A549 (cell line): ENCODE measurements at regions not wholly inside any gene's neighbourhood (a gene's known extent, or its start where the extent isn't known, plus 50 kb on each side); places are given as distances from the start of the nearest gene placed in this dataset.

Experiments
- CBX2 ChIP-seq: fragments of 200-600 bp; sonication (generic); IDR thresholded peaks from 2 replicates; pipeline ENCODE4 v1.6.1; 2016; ENCODE audit warnings: low read depth, mild to moderate bottlenecking, borderline replicate concordance
- CEBPB ChIP-seq, 2 experiments: fragments of >200 bp in 1 of 2; sonication (Bioruptor Twin) in 1 of 2; formaldehyde crosslinking in 1 of 2; IDR thresholded peaks; 2 replicates each; pipeline ENCODE4 v1.6.1; 2012 to 2016
- CHD2 ChIP-seq: fragments of 150-350 bp; IDR thresholded peaks from 2 replicates; pipeline ENCODE4 v1.6.1; 2014; ENCODE audit warnings: low read length; ENCODE audit not compliant: partially characterized antibody
- EHMT2 ChIP-seq: fragments of 200-600 bp; sonication (generic); IDR thresholded peaks from 2 replicates; pipeline ENCODE4 v1.6.1; 2016; ENCODE audit warnings: antibody characterized with exemption, low read depth, mild to moderate bottlenecking, moderate library complexity
- JUN ChIP-seq, 2 experiments: fragments of >200 bp; sonication (Bioruptor Twin); formaldehyde crosslinking; IDR thresholded peaks; 2 replicates in 1 of 2; 3 replicates in 1 of 2; pipeline ENCODE4 v1.6.1; 2016 to 2017
- MAZ ChIP-seq: fragments of 150-350 bp; IDR thresholded peaks from 2 replicates; pipeline ENCODE4 v1.6.1; 2014; ENCODE audit warnings: antibody characterized with exemption, low read depth, low read length, borderline replicate concordance
- NR3C1 ChIP-seq: fragments of >200 bp; sonication (Bioruptor Twin); formaldehyde crosslinking; IDR thresholded peaks from 3 replicates; pipeline ENCODE4 v1.6.1; 2017
- POLR2A ChIP-seq: IDR thresholded peaks from 2 replicates; pipeline ENCODE4 v1.6.1; 2012; ENCODE audit warnings: mild to moderate bottlenecking, low read length
- SMC3 ChIP-seq: fragments of >200 bp; sonication (Bioruptor Twin); formaldehyde crosslinking; IDR thresholded peaks from 3 replicates; pipeline ENCODE4 v1.6.1; 2018; ENCODE audit warnings: inconsistent platforms
- TF ChIP-seq, protein P1 (sequence below): fragments of 200-600 bp; sonication (generic); IDR thresholded peaks from 2 replicates; pipeline ENCODE4 v1.6.1; 2016; ENCODE audit warnings: antibody characterized with exemption, mild to moderate bottlenecking, moderate library complexity
- TF ChIP-seq, protein P2 (sequence below): fragments of 250-450 bp; sonication (Bioruptor Pico); IDR thresholded peaks from 2 replicates; pipeline ENCODE4 v1.5.0; 2021; ENCODE audit warnings: mild to moderate bottlenecking, moderate library complexity, borderline replicate concordance
- TF ChIP-seq, protein P3 (sequence below): fragments of 450-650 bp; IDR thresholded peaks from 2 replicates; pipeline ENCODE4 v1.6.1; 2014; ENCODE audit warnings: antibody characterized with exemption
- TF ChIP-seq, protein P4 (sequence below): fragments of >200 bp; sonication (Bioruptor Twin); formaldehyde crosslinking; IDR thresholded peaks from 3 replicates; pipeline ENCODE4 v1.5.1; 2016

DNA sequence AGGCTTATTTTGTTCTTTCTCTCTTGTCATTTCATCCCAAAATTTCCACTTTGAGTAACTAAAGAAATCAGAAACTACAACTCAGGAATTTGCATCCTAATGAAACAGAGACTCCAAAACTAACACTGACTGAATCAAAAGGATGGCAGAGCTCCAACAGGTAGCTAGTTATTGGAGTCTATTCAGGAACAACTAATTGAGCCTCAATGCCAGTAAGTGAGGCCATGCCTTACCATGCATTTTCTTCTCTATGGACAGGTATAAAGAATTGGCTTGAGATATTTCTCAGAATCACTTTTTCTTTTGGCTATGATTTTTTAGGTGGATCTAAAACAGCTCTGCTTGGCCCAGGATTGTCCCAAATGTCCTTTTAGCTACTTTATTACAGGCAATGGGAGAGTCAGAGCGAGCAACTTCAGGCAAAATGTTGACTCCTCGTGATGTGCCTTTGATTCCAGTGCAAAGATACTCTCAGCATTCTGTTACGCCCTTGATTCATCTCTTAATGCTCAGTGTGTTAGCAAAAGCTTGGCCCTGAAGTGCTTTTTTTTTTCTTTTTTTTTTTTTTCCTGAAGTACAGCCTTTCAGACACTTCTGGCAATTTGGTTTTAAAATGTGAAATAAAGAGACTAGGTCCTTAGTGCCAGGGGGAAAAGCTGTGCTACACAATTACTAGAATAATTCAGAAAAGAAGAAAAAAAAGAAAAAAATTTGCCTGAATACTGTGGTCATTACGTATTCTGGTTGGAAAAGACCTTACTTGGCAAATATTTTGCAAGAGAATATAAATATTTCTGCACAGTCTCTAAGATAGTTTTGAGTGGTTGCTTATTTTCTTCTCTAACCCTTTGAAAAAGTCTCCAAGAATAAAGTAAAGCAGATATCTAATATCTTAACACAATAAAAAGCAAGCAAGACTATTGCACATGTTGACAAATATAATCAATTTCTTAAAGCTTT lies 423.7 kb downstream of the ANXA1 start:
- TF ChIP-seq, protein P1, sequence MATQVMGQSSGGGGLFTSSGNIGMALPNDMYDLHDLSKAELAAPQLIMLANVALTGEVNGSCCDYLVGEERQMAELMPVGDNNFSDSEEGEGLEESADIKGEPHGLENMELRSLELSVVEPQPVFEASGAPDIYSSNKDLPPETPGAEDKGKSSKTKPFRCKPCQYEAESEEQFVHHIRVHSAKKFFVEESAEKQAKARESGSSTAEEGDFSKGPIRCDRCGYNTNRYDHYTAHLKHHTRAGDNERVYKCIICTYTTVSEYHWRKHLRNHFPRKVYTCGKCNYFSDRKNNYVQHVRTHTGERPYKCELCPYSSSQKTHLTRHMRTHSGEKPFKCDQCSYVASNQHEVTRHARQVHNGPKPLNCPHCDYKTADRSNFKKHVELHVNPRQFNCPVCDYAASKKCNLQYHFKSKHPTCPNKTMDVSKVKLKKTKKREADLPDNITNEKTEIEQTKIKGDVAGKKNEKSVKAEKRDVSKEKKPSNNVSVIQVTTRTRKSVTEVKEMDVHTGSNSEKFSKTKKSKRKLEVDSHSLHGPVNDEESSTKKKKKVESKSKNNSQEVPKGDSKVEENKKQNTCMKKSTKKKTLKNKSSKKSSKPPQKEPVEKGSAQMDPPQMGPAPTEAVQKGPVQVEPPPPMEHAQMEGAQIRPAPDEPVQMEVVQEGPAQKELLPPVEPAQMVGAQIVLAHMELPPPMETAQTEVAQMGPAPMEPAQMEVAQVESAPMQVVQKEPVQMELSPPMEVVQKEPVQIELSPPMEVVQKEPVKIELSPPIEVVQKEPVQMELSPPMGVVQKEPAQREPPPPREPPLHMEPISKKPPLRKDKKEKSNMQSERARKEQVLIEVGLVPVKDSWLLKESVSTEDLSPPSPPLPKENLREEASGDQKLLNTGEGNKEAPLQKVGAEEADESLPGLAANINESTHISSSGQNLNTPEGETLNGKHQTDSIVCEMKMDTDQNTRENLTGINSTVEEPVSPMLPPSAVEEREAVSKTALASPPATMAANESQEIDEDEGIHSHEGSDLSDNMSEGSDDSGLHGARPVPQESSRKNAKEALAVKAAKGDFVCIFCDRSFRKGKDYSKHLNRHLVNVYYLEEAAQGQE = no peak
- no peak for TF ChIP-seq JUN (IDR thresholded peaks at IDR 0.05)
- TF ChIP-seq, protein P2, sequence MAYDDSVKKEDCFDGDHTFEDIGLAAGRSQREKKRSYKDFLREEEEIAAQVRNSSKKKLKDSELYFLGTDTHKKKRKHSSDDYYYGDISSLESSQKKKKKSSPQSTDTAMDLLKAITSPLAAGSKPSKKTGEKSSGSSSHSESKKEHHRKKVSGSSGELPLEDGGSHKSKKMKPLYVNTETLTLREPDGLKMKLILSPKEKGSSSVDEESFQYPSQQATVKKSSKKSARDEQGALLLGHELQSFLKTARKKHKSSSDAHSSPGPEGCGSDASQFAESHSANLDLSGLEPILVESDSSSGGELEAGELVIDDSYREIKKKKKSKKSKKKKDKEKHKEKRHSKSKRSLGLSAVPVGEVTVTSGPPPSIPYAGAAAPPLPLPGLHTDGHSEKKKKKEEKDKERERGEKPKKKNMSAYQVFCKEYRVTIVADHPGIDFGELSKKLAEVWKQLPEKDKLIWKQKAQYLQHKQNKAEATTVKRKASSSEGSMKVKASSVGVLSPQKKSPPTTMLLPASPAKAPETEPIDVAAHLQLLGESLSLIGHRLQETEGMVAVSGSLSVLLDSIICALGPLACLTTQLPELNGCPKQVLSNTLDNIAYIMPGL (CRISPR knock-in tag) = no peak
- TF ChIP-seq MAZ = no peak
- TF ChIP-seq, protein P3, sequence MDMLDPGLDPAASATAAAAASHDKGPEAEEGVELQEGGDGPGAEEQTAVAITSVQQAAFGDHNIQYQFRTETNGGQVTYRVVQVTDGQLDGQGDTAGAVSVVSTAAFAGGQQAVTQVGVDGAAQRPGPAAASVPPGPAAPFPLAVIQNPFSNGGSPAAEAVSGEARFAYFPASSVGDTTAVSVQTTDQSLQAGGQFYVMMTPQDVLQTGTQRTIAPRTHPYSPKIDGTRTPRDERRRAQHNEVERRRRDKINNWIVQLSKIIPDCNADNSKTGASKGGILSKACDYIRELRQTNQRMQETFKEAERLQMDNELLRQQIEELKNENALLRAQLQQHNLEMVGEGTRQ = no peak
- TF ChIP-seq, protein P4, sequence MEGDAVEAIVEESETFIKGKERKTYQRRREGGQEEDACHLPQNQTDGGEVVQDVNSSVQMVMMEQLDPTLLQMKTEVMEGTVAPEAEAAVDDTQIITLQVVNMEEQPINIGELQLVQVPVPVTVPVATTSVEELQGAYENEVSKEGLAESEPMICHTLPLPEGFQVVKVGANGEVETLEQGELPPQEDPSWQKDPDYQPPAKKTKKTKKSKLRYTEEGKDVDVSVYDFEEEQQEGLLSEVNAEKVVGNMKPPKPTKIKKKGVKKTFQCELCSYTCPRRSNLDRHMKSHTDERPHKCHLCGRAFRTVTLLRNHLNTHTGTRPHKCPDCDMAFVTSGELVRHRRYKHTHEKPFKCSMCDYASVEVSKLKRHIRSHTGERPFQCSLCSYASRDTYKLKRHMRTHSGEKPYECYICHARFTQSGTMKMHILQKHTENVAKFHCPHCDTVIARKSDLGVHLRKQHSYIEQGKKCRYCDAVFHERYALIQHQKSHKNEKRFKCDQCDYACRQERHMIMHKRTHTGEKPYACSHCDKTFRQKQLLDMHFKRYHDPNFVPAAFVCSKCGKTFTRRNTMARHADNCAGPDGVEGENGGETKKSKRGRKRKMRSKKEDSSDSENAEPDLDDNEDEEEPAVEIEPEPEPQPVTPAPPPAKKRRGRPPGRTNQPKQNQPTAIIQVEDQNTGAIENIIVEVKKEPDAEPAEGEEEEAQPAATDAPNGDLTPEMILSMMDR = no peak
- TF ChIP-seq POLR2A = no peak
- TF ChIP-seq CEBPB (IDR thresholded peaks at IDR 0.05) = no peak
- no peak for TF ChIP-seq CHD2
- no peak for TF ChIP-seq CBX2
- TF ChIP-seq EHMT2 = no peak
- no peak for TF ChIP-seq SMC3
- TF ChIP-seq NR3C1 = no peak
